ENCODE measurements at regions not wholly inside any gene's neighbourhood (a gene's known extent, or its start where the extent isn't known, plus 50 kb on each side); places are given as distances from the start of the nearest gene placed in this dataset.

GRCh38 chr2:5794012-5794411, 101.8 kb downstream of the SOX11 start:
- TF ChIP-seq CTCF (IDR thresholded peaks at IDR 0.05) (no peak), POLR2AphosphoS5 (IDR thresholded peaks at IDR 0.05; ENCODE audit: low read depth, low read length) (no peak), TCF7L2 (IDR thresholded peaks at IDR 0.05; ENCODE audit: low read depth, low read length) (no peak), SIN3A (IDR thresholded peaks at IDR 0.05; ENCODE audit: borderline replicate concordance, insufficient read depth, low read depth, low read length) (no peak)
